Right renal pelvis (tissue), 4 donors: ENCODE measurements at regions not wholly inside any gene's neighbourhood (a gene's known extent, or its start where the extent isn't known, plus 50 kb on each side); places are given as distances from the start of the nearest gene placed in this dataset.

Source experiments
- DNase-seq, 4 donors: peaks; one replicate each; pipeline ENCODE4 v3.0.0-alpha.2; 2013; ENCODE audit warnings: low read depth in 4 of 4, low spot score in 3 of 4, missing footprints in 1 of 4

DNA sequence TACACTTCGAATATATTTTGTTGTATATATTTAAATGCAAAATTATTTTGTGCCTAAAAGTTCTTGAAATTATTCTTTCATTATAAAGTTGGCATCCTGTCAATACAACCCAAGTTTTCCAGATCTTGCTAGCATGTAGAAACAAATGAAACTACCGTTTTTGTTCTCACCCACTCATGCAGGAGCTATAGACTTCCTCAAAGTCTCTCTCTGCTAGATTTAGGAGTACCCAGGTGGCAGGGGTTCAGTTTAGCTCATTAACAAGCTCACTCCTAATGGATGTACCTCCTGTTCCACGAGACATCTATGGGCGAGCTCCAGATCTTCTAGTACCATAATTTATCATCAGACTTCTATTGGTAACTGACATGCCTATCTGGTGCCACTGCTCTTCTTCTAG is 390.2 kb upstream of the POU3F1 start:
- DNase-seq: no peak

DNA sequence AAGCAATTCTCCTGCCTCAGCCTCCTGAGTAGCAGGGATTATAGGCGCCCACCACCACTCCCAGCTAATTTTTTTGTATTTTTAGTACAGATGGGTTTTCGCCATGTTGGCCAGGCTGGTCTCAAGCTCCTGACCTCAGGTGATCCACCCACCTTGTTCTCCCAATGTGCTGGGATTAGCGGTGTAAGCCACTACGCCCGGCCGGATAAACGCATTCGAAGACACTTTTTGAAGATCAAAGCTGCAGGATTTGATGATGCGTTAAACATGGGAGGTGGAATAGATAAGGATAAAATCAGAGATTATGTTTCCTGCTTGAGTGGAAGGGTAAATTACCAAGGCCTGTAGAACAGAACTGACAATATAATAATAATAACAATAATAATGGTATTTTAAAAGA is 389.4 kb upstream of the POU3F1 start:
- DNase-seq: no peak

DNA sequence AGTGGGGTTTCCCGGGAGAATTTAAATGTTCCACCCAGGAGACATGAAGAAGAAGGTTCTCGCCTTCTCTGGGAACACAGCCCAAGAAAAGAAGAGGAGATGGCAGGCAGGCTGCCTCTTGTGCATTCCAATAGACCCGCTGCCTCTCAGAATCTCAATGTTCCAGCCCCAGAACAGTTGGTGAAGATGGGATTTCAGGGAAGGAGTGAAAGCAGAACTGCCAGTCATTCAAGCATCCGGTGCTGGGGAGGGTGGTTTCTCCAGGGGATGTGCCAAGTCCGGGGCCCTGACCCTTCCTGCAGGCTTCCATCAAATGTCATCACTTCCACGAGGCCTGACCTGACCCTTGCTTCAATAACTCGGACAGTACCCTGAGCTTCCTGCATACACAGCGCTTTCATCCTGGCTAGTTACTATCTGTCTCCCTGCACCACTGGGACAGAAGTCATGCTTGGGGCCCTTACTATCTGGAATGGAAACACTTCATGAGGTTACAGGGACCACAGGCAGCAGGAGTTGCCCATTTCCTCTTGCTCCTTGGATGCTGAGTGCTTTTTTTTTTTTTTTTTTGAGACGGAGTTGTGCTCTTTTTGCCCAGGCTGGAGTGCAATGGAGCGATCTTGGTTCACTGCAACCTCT is 386.6 kb upstream of the POU3F1 start:
- no peak for DNase-seq

DNA sequence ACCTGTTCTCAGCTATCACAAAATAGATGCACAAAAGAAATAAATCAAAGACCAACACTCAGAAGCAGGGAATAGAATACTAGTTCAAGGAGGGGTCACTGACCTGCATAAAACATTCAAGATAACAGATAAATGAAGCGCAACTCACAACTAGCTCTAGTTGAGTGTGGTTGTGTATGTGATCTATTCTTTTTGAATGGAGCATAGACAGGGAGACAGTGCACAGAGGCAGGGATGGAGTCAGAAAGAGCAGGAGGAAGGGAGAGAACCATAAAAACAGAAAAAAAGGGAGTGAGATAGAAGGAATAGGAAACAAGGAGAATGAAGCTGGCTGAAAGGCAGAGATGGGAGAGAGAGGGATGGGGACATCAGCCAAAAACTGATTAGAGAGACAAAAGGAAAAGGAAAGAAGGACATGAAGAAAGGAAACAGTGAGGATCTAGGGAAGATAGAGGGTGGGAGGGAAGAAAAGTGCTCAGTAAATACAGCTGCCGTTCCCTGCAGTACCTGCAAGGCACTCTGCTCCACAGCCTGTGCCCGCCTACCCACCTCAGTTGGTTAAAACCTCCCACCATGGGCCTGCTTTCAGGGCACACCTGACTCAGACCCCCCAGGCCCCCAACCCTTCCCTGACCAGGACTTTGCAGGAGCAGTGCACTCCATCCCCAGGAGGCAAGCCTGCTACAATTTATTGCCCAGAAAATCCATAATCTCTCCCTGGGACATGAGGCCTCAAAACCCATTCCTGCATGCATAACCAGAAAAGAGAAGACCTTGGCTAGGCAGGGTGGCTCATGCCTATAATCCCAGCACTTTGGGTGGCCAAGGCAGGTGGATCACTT is 385.2 kb upstream of the POU3F1 start:
- DNase-seq: no peak

DNA sequence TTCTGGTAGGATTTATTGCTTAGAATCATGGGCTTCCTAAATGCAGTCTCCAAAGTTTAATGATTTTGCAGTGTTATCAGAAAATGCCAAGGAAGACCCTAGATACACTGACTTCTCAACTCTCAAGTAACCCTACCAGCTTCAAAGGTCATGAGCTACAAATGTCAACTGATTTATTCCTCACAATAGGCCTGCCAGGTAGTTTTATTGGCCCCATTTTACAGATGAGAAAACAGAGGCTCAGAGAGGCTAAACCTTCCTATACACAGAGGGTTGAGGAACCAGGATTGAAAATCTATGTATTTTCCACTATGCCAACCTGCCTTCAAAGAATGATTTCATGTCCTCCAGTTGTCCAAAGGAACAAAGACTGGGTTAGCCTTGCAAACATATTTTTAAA is 384.4 kb upstream of the POU3F1 start:
- no peak for DNase-seq

DNA sequence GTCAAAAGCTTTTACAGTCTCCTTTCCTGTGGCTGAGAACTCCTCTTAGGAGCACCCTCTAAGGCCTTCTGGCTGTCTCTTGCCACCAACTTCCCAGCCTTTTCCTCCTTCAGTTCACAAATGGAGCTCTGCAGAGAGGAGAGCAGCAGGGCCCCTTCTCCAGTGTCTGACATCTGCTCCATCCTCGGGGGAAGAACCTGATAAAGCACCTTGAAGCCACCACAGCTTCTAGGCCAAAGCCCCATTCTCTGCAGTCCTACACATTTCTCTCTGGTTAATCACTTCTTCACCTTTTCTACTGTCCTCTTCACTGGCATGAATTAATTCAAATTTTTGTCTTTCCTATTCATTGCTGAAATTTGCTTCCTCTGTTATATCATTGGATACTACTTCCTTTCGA is 378.1 kb upstream of the POU3F1 start:
- DNase-seq: no peak

DNA sequence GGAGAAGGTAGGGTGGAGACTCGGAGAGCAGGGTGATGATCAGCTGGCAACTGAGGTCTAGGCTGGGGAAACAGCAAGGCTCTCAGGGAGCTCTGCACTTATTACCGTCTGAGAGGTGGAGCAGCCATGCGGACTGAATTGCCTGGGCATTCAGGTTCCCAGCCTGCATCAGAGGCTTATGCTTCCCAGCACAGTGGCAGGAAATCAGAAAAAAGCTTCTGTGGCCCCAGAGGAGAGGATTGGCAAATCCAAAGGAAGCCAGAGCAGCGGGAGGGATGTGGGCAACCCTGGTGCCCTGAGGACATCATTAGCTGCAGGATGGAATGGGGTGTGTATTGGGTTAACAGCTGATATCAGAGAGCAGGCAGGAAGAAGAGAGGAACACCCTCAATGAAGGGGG is 374.1 kb upstream of the POU3F1 start:
- DNase-seq: no peak

DNA sequence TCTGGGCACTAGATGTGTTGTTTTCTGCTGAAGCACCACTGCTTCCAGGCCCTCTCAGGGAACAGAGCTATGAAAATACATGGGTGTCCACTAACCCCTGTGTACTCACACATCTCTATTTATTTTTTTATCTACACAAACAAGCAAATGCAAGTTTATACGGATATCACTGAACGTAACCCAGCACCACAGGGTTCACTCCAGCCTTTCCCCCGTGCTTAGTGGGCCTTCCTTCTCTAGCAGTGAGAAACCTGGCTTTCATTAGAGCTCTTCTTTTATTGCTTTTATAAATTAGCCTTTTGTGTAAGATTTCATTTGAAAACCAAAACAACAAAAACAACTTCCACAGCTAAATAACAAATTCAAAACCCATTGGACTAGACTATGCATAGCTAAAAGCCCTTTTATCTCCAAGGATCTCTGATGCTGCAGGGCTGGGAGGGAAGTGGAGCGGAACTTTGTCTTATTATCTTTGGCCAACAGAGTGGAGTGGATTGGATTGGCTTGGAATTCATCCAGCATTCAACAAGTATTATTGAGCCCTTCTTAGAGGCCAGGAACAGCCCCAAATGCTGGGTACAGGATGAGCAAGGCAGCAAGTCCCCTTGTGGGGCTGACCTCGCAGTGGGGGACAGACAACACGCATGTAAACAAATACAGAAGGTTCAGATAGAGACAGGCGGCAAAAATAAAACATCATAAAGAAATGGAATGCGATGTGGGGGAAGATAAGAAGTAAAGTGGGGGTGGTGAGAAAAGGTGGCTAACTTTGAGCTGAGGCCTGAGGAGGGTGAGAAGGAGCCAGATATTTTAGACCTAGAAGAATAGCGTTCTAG is 371.8 kb upstream of the POU3F1 start:
- DNase-seq: peak; percentile 21 to 38 (median 36)

DNA sequence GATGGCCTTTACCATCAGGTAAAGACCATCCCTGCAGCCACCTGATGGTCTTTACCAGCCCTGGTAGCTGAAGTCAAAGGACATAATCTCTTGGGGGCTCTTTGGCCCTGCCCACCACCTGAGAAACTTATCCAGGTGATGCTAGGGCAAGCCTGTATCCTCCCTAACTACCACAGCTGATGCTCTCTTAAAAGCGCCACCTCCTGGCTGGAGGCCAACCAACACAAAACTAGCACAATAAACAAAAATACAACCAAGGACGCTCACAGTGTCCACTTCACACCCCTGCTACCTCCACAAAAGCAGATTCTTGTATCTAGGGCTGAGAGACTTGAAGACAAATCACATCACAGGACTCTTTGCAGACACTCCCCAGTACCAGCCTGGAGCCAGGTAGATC is 357.1 kb upstream of the POU3F1 start:
- DNase-seq: no peak

DNA sequence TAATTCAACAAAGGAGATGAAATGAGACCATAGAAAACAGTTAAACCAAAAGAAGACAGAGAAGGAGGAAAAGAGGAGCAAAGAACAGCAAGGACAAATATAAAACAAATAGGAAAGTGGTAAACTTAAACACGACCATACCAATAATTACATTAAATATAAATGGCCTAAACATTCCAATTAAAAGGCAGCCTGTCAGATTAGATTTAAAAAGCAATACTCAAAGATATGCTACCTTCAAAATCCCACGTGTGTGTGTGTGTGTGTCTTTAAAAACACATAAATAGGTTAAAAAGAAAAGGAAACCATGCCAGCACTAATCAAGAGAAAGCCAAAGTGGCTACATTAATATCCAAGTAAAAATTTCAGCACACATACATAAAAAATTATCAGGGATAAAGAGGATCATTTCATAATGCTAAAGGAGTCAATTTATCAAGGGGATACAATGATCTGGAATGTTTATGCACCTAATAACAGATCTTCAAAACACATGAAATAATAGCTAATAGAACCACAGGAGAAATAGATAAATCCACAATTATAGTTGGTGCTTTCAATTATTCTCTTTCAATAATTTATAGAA is 355.7 kb upstream of the POU3F1 start:
- no peak for DNase-seq

DNA sequence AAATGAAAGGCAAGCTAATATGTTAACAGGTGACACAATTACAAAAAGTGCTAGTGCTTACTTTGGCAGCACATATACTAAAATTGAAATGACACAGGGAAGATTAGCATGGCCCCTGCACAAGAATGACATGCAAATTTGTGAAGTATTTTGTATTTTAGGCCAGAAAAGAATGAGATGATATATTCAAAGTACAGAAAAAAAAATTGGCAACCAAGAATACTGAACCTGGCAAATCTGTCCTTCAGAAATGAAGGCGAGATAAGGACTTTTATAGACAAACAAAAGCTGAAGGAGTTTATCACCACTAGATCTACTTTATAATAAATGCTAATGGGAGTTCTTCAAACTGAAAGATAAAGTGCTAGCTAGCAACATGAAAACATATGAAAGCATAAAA is 350.0 kb upstream of the POU3F1 start:
- no peak for DNase-seq

DNA sequence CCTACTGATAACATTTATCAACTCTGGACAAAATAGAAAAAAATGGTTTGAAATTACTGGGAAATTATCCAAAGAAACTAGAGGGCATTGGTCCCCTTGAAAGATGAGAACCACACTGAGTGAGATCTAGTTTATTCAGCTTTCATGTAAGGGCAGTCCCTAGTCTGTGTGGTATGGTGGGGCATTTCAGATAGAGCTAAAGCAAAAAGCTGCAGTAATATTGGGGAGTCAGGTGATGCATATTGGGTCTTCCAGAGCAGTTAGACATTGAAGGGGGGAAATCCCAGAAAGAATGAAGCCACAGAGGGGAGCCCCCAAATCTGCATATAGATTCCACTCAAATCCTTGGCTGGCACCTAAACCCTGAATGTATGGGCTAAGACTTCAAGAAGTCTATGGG is 347.7 kb upstream of the POU3F1 start:
- DNase-seq: no peak

DNA sequence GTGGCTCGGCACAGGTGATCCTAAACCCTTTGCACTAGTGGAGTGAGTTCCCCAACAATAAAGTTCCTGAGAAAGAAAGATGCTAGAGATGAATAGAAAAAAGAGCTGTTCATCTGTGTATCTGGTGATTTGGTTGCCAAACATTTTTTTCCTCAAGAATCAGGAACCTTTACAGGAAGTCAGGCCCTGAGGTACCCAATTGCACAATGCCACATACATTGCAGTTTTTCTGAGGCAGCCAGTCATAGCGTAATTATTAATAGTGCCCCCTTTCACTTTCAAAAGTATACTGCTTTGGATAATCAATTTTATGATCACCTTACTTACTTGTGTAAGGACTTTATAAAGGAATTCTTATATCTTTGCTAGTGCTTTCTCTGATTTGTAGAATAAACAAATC is 346.3 kb upstream of the POU3F1 start:
- DNase-seq: no peak

DNA sequence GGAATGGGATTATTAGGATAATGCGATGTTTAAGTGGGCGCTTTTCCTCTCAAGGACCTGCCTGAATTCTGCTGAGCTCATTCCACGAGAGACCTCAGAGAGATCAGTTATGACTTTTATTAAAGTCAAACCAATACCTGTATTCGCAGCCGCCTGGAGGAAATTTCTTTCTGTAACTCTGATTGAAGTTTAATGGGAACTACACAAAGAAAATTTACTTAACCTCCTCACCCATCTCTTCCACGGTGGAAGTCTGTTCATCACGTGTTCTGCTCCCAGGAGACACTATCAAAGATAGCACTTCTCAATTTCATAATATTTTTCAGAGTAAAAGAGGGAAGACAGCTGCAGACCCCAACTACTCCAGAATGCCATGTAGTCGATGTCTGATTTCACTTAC is 334.7 kb upstream of the POU3F1 start:
- DNase-seq: no peak

DNA sequence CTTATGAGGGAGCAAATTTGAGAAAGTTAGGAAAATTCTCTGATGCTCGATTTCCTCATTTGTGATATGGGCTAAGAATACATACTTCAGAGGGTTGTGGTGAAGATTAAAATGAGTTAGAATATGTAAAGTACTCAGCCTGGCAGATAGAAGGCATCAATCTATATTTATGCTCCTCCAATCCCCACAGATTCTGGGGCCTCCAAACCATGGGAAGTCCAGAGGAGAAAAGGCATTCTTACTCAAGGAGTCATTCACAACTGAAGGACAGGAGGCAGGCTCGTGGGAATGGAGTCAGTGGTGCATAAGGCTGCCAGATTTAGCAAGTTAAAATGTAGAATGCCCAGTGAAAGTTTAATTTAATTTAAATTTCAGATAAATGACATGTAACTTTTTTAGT is 330.0 kb upstream of the POU3F1 start:
- no peak for DNase-seq

DNA sequence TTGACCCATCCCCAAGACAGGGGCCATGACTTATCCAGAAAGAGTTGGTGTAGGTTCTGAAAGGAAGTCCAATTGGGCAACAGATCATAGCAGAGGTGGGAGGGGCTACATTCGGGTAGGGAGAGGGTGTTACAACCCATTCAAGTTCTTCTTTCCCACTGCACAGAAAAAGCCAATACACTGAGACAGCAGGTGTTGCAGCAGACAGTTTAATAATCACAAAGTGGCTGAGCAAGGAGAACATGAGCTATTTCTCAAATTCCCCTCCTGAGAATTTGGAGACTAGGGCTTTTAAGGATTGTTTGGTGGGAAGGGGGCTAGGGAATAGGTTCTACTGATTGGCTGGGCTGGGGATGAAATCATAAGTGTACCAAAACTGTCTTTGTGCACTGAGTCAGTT is 328.4 kb upstream of the POU3F1 start:
- DNase-seq: no peak

DNA sequence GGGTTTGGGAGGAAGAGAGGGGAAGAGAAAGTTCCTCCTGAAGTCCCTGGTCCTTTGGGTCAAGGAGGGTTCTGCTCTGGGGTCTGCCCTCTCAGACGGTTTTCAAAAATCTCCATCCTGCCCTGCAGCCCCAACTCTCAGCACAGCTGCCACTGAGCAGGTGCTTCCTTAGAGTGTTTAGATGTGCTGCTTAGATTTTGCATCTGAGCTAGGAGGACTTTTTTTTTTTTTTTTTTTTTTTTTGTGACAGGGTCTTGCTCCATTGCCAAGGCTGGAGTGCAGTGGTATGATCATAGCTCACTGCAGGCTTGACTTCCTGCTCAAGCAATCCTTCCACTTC is 324.9 kb upstream of the POU3F1 start:
- no peak for DNase-seq

DNA sequence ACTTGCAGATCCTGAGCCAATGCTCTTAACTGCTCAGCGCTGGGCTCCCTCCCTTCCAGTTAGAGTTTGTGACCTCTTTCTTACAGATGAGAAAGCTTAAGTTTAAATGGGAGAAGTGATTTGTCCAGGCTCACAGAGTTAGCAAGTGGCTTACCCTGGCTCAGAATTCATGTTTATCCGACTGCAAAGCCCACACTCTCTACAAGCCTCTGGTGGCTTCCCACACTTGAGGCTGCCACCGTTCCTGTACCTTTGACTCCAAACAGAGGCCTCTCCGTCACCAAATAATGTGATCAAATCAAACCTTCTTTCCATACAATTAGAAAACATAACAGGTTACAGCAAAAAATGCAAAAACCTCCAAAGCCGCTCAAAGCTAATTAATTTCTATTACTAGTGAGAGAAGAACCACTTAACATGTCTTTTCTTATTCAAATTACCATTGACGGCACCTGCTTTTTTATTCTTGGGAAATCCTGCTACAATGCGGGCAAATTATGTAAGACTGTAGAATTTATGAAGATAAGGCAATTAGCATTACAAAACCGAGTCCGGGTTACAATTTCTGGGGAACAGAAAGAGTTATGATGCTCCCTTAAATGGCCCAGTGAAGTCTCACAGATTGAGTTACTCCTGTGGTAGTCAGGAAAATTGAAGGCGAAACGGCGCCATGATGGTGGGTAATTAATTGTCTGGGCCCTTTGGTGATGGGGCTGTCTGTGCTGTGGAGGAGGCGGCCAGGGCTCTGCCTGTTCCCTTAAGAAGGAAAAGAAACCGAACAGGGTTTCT is 324.3 kb upstream of the POU3F1 start:
- no peak for DNase-seq

DNA sequence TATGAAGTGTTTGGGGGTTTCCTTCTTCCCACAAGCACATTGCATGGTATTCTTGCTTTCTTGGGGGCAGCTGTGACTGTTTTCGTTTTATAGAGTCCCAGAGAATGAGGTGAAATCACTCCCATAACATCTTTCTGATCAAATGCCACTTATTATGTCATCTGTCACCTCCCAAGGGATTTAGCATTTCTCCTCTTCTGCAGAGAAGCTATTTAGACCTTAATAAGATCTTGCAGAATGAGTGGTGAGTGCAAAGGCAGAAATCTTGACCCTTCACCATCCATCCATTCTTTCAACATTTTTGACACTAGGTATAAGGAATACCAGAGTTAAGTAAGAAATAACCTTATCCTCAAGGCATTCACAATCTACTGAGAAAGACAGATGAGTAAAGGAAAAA is 318.6 kb upstream of the POU3F1 start:
- no peak for DNase-seq

DNA sequence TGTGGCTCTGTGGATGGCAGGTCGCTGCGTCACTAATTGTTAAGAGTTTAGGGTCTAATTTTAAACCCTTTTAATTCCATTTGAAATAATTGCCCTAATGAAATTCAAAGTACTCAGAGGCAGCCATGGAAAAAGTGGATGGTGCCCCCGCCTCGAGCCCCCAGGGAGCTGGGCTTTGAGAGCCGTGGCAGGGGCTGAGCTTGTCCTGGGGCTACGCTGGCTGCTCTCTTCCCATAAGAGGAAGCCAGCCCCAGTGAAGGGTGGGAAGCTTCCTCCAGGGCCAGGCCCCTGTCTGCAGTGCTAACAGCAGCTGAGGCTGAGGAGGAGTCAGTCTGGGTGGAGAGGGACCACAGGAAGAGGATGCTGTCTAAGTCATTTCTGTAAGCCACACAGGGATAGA is 315.0 kb upstream of the POU3F1 start:
- no peak for DNase-seq

DNA sequence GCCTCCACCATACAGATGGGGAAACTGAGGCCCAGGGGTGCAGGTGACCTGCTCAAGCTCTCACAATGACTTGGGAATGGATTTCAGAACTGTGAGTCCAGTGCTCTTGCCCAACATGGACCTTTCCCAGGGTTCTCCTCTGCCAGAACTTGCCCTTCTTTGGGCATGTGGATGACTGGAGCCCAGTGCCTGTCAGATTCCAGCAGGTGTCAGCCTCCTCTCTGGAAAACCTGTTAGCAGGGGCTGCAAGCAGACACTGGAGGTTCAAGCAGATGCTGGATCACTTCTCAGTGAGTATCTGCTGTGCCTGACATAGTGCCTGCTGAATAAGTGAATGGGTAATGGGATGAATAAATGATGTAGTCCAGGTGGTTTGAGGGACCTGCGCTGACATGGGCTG is 314.2 kb upstream of the POU3F1 start:
- no peak for DNase-seq
